CD4-positive, alpha-beta T cell treated with Interleukin-4 for 1 hour (primary cell): ENCODE measurements at regions not wholly inside any gene's neighbourhood (a gene's known extent, or its start where the extent isn't known, plus 50 kb on each side); places are given as distances from the start of the nearest gene placed in this dataset.

Experiments
- DNase-seq, 2 donors: peaks; one replicate each; pipeline ENCODE4 v3.0.0-alpha.2; 2020 to 2022

- DNase-seq: no peak
These were observed 293.0 kb upstream of the CLNK start for GRCh38 chr4:10977534-10977933.

GRCh38 chr4:10974371-10974770 is 289.8 kb upstream of the CLNK start:
- DNase-seq: no peak

- DNase-seq: no peak
These were observed 289.1 kb upstream of the CLNK start for GRCh38 chr4:10973686-10974085.

- DNase-seq: no peak
These were observed 287.3 kb upstream of the CLNK start for GRCh38 chr4:10971800-10972401.

- DNase-seq: no peak
These were observed 280.6 kb upstream of the CLNK start for GRCh38 chr4:10965196-10965595.

GRCh38 chr4:10963958-10964703 is 279.6 kb upstream of the CLNK start:
- no peak for DNase-seq

GRCh38 chr4:10963241-10963640 is 278.7 kb upstream of the CLNK start:
- no peak for DNase-seq

GRCh38 chr4:10962246-10962645 is 277.7 kb upstream of the CLNK start:
- DNase-seq: no peak

- no peak for DNase-seq
These were observed 275.8 kb upstream of the CLNK start for GRCh38 chr4:10960389-10960788.

GRCh38 chr4:10959586-10959985 is 275.0 kb upstream of the CLNK start:
- DNase-seq: no peak

GRCh38 chr4:10958226-10958856 is 273.8 kb upstream of the CLNK start:
- no peak for DNase-seq

GRCh38 chr4:10951306-10951705 is 266.7 kb upstream of the CLNK start:
- DNase-seq: no peak

- DNase-seq: no peak
These were observed 264.6 kb upstream of the CLNK start for GRCh38 chr4:10949039-10949733.

- no peak for DNase-seq
These were observed 263.3 kb upstream of the CLNK start for GRCh38 chr4:10947898-10948297.

GRCh38 chr4:10944321-10944720 is 259.8 kb upstream of the CLNK start:
- DNase-seq: no peak

- no peak for DNase-seq
These were observed 257.6 kb upstream of the CLNK start for GRCh38 chr4:10942156-10942555.

GRCh38 chr4:10929818-10930217 is 245.2 kb upstream of the CLNK start:
- no peak for DNase-seq

- DNase-seq: no peak
These were observed 241.4 kb upstream of the CLNK start for GRCh38 chr4:10925996-10926395.

- DNase-seq: no peak
These were observed 239.7 kb upstream of the CLNK start for GRCh38 chr4:10924274-10924673.

GRCh38 chr4:10917566-10917965 is 233.0 kb upstream of the CLNK start:
- DNase-seq: no peak

GRCh38 chr4:10898072-10898471 is 213.5 kb upstream of the CLNK start:
- no peak for DNase-seq

GRCh38 chr4:10897076-10897475 is 212.5 kb upstream of the CLNK start:
- no peak for DNase-seq

- no peak for DNase-seq
These were observed 208.8 kb upstream of the CLNK start for GRCh38 chr4:10893395-10893794.

- no peak for DNase-seq
These were observed 207.3 kb upstream of the CLNK start for GRCh38 chr4:10891866-10892265.
